SK-N-SH treated with all-trans-retinoic acid at 6 μM for 48 hours (cell line): ENCODE measurements at regions not wholly inside any gene's neighbourhood (a gene's known extent, or its start where the extent isn't known, plus 50 kb on each side); places are given as distances from the start of the nearest gene placed in this dataset.

Experiments
- ARNTL ChIP-seq: fragments of 450-650 bp; formaldehyde crosslinking; IDR thresholded peaks from 2 replicates; pipeline ENCODE4 v1.5.0; 2020; ENCODE audit warnings: low read depth, mild to moderate bottlenecking, moderate library complexity, borderline replicate concordance
- BACH2 ChIP-seq: fragments of 250-450 bp; sonication (Bioruptor Pico); IDR thresholded peaks from 2 replicates; pipeline ENCODE4 v1.9.0; 2021; ENCODE audit warnings: mild to moderate bottlenecking, borderline replicate concordance
- CSDC2 ChIP-seq: fragments of 250-450 bp; sonication (Bioruptor Pico); IDR thresholded peaks from 2 replicates; pipeline ENCODE4 v1.5.0; 2020; ENCODE audit warnings: mild to moderate bottlenecking, moderate library complexity
- ESRRG ChIP-seq: fragments of 250-450 bp; sonication (Bioruptor Pico); IDR thresholded peaks from 2 replicates; pipeline ENCODE4 v1.6.1; 2021; ENCODE audit warnings: mild to moderate bottlenecking
- OSR1 ChIP-seq: fragments of 250-450 bp; sonication (Bioruptor Pico); IDR thresholded peaks from 2 replicates; pipeline ENCODE4 v1.8.0; 2022; ENCODE audit warnings: moderate library complexity, mild to moderate bottlenecking, inconsistent platforms
- PPARA ChIP-seq: fragments of 250-450 bp; sonication (Bioruptor Pico); IDR thresholded peaks from 2 replicates; pipeline ENCODE4 v1.5.0; 2020; ENCODE audit warnings: mild to moderate bottlenecking, borderline replicate concordance
- RARB ChIP-seq: fragments of 250-450 bp; sonication (Bioruptor Pico); IDR thresholded peaks from 2 replicates; pipeline ENCODE4 v1.8.0; 2021; ENCODE audit warnings: mild to moderate bottlenecking, moderate library complexity
- SNAI2 ChIP-seq: fragments of 250-450 bp; sonication (Bioruptor Pico); IDR thresholded peaks from 2 replicates; pipeline ENCODE4 v1.5.0; 2020; ENCODE audit warnings: mild to moderate bottlenecking, moderate library complexity
- TCF4 ChIP-seq: fragments of 250-450 bp; sonication (Bioruptor Pico); IDR thresholded peaks from 2 replicates; pipeline ENCODE4 v1.8.0; 2021; ENCODE audit warnings: mild to moderate bottlenecking, moderate library complexity, borderline replicate concordance
- ZC3H10 ChIP-seq: fragments of 250-450 bp; sonication (Bioruptor Pico); IDR thresholded peaks from 2 replicates; pipeline ENCODE4 v1.5.1; 2021; ENCODE audit warnings: mild to moderate bottlenecking, moderate library complexity
- ZFP3 ChIP-seq: fragments of 250-450 bp; sonication (Bioruptor Pico); IDR thresholded peaks from 2 replicates; pipeline ENCODE4 v1.5.0; 2020; ENCODE audit warnings: mild to moderate bottlenecking, moderate library complexity

GRCh38 chr2:71893646-71894045 is 254.0 kb downstream of the CYP26B1 start:
- TF ChIP-seq SNAI2 (CRISPR knock-in tag) (no peak), TCF4 (CRISPR knock-in tag) (no peak), OSR1 (CRISPR knock-in tag) (no peak), CSDC2 (CRISPR knock-in tag) (no peak), RARB (no peak), ZC3H10 (CRISPR knock-in tag) (no peak), ARNTL (CRISPR knock-in tag) (no peak), ZFP3 (CRISPR knock-in tag) (no peak), PPARA (CRISPR knock-in tag) (no peak), BACH2 (CRISPR knock-in tag) (no peak), ESRRG (CRISPR knock-in tag) (no peak)
